GM23338 (cell line): ENCODE measurements at regions not wholly inside any gene's neighbourhood (a gene's known extent, or its start where the extent isn't known, plus 50 kb on each side); places are given as distances from the start of the nearest gene placed in this dataset.

Experiments
- ATAC-seq: fragments of 200-7000 bp; cut with Tn5 transposase; 3 replicates; pipeline ENCODE4 v1.9.1; 2020
- DNase-seq: peaks from one replicate; pipeline ENCODE4 v3.0.0-alpha.2; 2015; ENCODE audit warnings: low spot score
- H2AFZ ChIP-seq: fragments of 200-600 bp; sonication (generic); 2 replicates; pipeline ENCODE4 v1.8.0; 2016; ENCODE audit warnings: antibody characterized with exemption, mild to moderate bottlenecking, moderate library complexity
- H3F3A ChIP-seq: fragments of 200-600 bp; sonication (generic); replicated peaks from 2 replicates; pipeline ENCODE4 v1.8.0; 2017; ENCODE audit warnings: antibody characterized with exemption, mixed run types, low read depth
- H3K27ac ChIP-seq: fragments of 200-600 bp; sonication (generic); 2 replicates; pipeline ENCODE4 v1.6.1; 2016; ENCODE audit warnings: low read depth
- H3K27me3 ChIP-seq: fragments of 200-600 bp; sonication (generic); 2 replicates; pipeline ENCODE4 v1.8.0; 2016; ENCODE audit warnings: mild to moderate bottlenecking, mixed run types, moderate library complexity; ENCODE audit not compliant: insufficient read depth
- H3K36me3 ChIP-seq: fragments of 200-600 bp; sonication (generic); 2 replicates; pipeline ENCODE4 v1.8.0; 2016; ENCODE audit warnings: mild to moderate bottlenecking; ENCODE audit not compliant: insufficient read depth
- H3K4me1 ChIP-seq: fragments of 200-600 bp; sonication (generic); 2 replicates; pipeline ENCODE4 v1.8.0; 2016; ENCODE audit warnings: mild to moderate bottlenecking, moderate library complexity; ENCODE audit not compliant: insufficient read depth
- H3K4me2 ChIP-seq: fragments of 200-600 bp; sonication (generic); 2 replicates; pipeline ENCODE4 v1.7.1; 2017; ENCODE audit warnings: mixed run types
- H3K4me3 ChIP-seq: fragments of 200-600 bp; sonication (generic); 2 replicates; pipeline ENCODE4 v1.6.1; 2016; ENCODE audit warnings: mixed run types
- H3K79me2 ChIP-seq: fragments of 200-600 bp; sonication (generic); replicated peaks from 2 replicates; pipeline ENCODE4 v1.8.0; 2017; ENCODE audit warnings: mild to moderate bottlenecking; ENCODE audit not compliant: insufficient read depth
- H3K9me2 ChIP-seq: fragments of 200-600 bp; sonication (generic); 2 replicates; pipeline ENCODE4 v1.8.0; 2017; ENCODE audit not compliant: insufficient read depth
- H4K20me1 ChIP-seq: fragments of 200-600 bp; sonication (generic); replicated peaks from 2 replicates; pipeline ENCODE4 v1.8.0; 2017; ENCODE audit warnings: mild to moderate bottlenecking; ENCODE audit not compliant: insufficient read depth
- H3K27ac Mint-ChIP-seq: 2 replicates; pipeline ENCODE4 v1.8.0; 2020; ENCODE audit warnings: inconsistent platforms, mild to moderate bottlenecking, moderate library complexity, mixed read lengths
- H3K27me3 Mint-ChIP-seq: 3 replicates; pipeline ENCODE4 v1.8.0; 2022; ENCODE audit warnings: low read depth, mild to moderate bottlenecking, moderate library complexity, mixed read lengths, inconsistent platforms; ENCODE audit not compliant: insufficient read depth, poor library complexity
- H3K36me3 Mint-ChIP-seq: 3 replicates; pipeline ENCODE4 v1.8.0; 2021; ENCODE audit warnings: low read depth, mild to moderate bottlenecking, inconsistent platforms, moderate library complexity, mixed read lengths
- H3K4me1 Mint-ChIP-seq: 3 replicates; pipeline ENCODE4 v1.8.0; 2020; ENCODE audit warnings: mild to moderate bottlenecking, inconsistent platforms, mixed read lengths
- H3K4me3 Mint-ChIP-seq: 3 replicates; pipeline ENCODE4 v1.8.0; 2021; ENCODE audit warnings: moderate library complexity, mild to moderate bottlenecking, inconsistent platforms, mixed read lengths
- H3K9me3 Mint-ChIP-seq: 3 replicates; pipeline ENCODE4 v1.8.0; 2020; ENCODE audit warnings: moderate library complexity, mild to moderate bottlenecking, inconsistent platforms, mixed read lengths
- EZH2 ChIP-seq: fragments of 200-600 bp; sonication (generic); IDR thresholded peaks from one replicate; pipeline ENCODE4 v1.8.0; 2017; ENCODE audit warnings: antibody characterized with exemption, mild to moderate bottlenecking, low read depth; ENCODE audit not compliant: unreplicated experiment
- NANOG ChIP-seq: IDR thresholded peaks from 2 replicates; pipeline ENCODE4 v1.6.1; 2016; ENCODE audit warnings: antibody characterized with exemption, borderline replicate concordance
- POLR2AphosphoS5 ChIP-seq: IDR thresholded peaks from 2 replicates; pipeline ENCODE4 v1.6.1; 2016; ENCODE audit warnings: antibody characterized with exemption, low read depth
- REST ChIP-seq: IDR thresholded peaks from one replicate; pipeline ENCODE4 v1.6.1; 2018; ENCODE audit warnings: antibody characterized with exemption; ENCODE audit not compliant: unreplicated experiment
- STAT1 ChIP-seq: IDR thresholded peaks from one replicate; pipeline ENCODE4 v1.6.1; 2016; ENCODE audit warnings: antibody characterized with exemption; ENCODE audit not compliant: unreplicated experiment
- ZNF114 ChIP-seq: fragments of 250-450 bp; sonication (Bioruptor Pico); IDR thresholded peaks from 2 replicates; pipeline ENCODE4 v1.5.0; 2020; ENCODE audit warnings: mild to moderate bottlenecking, moderate library complexity
- TF ChIP-seq, protein P1 (sequence below): fragments of 250-450 bp; sonication (Bioruptor Pico); IDR thresholded peaks from 2 replicates; pipeline ENCODE4 v1.5.0; 2020; ENCODE audit warnings: mild to moderate bottlenecking, moderate library complexity

DNA sequence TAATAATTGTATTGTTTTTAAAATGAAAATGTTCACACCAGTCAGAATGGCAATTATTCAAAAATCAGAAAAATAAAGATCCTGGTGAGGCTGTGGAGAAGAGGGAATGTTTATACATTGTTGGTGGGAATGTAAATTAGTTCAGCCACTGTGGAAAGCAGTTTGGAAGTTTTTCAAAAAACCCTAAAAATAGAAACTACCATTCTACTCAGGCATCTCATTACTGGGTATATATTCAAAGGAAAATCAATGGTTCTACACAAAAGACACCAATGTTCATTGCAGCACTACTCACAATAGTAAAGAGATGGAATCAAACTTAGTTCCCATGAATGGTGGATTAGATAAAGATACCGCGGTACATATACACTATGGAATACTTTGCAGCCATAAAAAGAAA, 461.5 kb upstream of the ADGRB3 start (continued):
- TF ChIP-seq, protein P1, sequence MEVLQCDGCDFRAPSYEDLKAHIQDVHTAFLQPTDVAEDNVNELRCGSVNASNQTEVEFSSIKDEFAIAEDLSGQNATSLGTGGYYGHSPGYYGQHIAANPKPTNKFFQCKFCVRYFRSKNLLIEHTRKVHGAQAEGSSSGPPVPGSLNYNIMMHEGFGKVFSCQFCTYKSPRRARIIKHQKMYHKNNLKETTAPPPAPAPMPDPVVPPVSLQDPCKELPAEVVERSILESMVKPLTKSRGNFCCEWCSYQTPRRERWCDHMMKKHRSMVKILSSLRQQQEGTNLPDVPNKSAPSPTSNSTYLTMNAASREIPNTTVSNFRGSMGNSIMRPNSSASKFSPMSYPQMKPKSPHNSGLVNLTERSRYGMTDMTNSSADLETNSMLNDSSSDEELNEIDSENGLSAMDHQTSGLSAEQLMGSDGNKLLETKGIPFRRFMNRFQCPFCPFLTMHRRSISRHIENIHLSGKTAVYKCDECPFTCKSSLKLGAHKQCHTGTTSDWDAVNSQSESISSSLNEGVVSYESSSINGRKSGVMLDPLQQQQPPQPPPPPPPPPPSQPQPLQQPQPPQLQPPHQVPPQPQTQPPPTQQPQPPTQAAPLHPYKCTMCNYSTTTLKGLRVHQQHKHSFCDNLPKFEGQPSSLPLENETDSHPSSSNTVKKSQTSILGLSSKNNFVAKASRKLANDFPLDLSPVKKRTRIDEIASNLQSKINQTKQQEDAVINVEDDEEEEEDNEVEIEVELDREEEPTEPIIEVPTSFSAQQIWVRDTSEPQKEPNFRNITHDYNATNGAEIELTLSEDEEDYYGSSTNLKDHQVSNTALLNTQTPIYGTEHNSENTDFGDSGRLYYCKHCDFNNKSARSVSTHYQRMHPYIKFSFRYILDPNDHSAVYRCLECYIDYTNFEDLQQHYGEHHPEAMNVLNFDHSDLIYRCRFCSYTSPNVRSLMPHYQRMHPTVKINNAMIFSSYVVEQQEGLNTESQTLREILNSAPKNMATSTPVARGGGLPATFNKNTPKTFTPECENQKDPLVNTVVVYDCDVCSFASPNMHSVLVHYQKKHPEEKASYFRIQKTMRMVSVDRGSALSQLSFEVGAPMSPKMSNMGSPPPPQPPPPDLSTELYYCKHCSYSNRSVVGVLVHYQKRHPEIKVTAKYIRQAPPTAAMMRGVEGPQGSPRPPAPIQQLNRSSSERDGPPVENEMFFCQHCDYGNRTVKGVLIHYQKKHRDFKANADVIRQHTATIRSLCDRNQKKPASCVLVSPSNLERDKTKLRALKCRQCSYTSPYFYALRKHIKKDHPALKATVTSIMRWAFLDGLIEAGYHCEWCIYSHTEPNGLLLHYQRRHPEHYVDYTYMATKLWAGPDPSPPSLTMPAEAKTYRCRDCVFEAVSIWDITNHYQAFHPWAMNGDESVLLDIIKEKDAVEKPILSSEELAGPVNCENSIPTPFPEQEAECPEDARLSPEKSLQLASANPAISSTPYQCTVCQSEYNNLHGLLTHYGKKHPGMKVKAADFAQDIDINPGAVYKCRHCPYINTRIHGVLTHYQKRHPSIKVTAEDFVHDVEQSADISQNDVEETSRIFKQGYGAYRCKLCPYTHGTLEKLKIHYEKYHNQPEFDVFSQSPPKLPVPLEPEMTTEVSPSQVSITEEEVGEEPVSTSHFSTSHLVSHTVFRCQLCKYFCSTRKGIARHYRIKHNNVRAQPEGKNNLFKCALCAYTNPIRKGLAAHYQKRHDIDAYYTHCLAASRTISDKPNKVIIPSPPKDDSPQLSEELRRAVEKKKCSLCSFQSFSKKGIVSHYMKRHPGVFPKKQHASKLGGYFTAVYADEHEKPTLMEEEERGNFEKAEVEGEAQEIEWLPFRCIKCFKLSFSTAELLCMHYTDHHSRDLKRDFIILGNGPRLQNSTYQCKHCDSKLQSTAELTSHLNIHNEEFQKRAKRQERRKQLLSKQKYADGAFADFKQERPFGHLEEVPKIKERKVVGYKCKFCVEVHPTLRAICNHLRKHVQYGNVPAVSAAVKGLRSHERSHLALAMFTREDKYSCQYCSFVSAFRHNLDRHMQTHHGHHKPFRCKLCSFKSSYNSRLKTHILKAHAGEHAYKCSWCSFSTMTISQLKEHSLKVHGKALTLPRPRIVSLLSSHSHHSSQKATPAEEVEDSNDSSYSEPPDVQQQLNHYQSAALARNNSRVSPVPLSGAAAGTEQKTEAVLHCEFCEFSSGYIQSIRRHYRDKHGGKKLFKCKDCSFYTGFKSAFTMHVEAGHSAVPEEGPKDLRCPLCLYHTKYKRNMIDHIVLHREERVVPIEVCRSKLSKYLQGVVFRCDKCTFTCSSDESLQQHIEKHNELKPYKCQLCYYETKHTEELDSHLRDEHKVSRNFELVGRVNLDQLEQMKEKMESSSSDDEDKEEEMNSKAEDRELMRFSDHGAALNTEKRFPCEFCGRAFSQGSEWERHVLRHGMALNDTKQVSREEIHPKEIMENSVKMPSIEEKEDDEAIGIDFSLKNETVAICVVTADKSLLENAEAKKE (CRISPR knock-in tag) = no peak
- TF ChIP-seq REST (no peak), NANOG (no peak), EZH2 (no peak), STAT1 (no peak)

DNA sequence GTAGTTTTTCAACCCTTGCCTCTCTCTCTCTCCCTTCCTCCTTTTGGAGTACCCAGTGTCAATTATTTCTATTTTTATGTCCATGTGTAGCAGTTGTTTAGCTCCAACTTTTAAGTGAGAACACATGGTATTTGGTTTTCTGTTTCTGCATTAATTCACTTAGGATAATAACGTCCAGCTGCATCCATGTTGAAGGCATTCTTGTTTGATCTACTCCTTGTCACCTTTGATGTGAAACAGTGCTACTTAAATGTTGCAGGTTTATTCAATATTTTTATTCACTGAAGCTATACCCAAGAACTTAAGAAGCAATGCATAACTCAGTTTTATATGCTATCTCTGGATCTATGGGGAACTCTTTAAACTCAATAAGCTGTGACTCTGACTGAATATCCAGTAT, 465.2 kb upstream of the ADGRB3 start:
- Histone ChIP-seq H4K20me1 (no peaks in the 10 kb centered on the region), H3K4me3 (no peak overlapping the region), H3K4me2 (no peak overlapping the region), H3K27me3 (peaks cover 13% of the 10 kb centered on the region), H3K9me2 (no peaks in the 10 kb centered on the region), H3K4me1 (no peaks in the 10 kb centered on the region), H3K79me2 (no peaks in the 10 kb centered on the region), H3K27ac (no peak overlapping the region), H3K36me3 (no peaks in the 10 kb centered on the region), H3F3A (no peaks in the 10 kb centered on the region), H2AFZ (no peak overlapping the region)
- no peaks in the 10 kb centered on the region for H3K27me3 Mint-ChIP-seq
- no peaks in the 10 kb centered on the region for H3K4me1 Mint-ChIP-seq
- no peaks in the 10 kb centered on the region for H3K9me3 Mint-ChIP-seq
- no peak overlapping the region for H3K4me3 Mint-ChIP-seq
- H3K36me3 Mint-ChIP-seq = no peaks in the 10 kb centered on the region
- ATAC-seq (no peak), DNase-seq (no peak)
- no peak overlapping the region for H3K27ac Mint-ChIP-seq
- TF ChIP-seq EZH2 (no peak), ZNF114 (CRISPR knock-in tag) (no peak), POLR2AphosphoS5 (no peak)
- TF ChIP-seq, protein P1 (CRISPR knock-in tag) = no peak
